Ovary (tissue), 7 donors: ENCODE measurements at regions not wholly inside any gene's neighbourhood (a gene's known extent, or its start where the extent isn't known, plus 50 kb on each side); places are given as distances from the start of the nearest gene placed in this dataset.

Experiments used
- DNase-seq, 5 donors: peaks; one replicate each; pipeline ENCODE4 v3.0.0-alpha.2; 2019 to 2020
- H3K27ac ChIP-seq, 2 donors: fragments of 200-600 bp; one replicate each; pipeline versions ENCODE4 v1.5.1 to v1.8.0; 2019 to 2022
- H3K27me3 ChIP-seq: fragments of 200-600 bp; one replicate; pipeline ENCODE4 v1.8.0; 2022
- H3K36me3 ChIP-seq: fragments of 200-600 bp; sonication (generic); one replicate; pipeline ENCODE4 v1.5.1; 2019
- H3K4me1 ChIP-seq: one replicate; pipeline ENCODE4 v1.8.1; 2013; ENCODE audit warnings: mild to moderate bottlenecking, moderate library complexity; ENCODE audit not compliant: insufficient read depth
- H3K4me3 ChIP-seq: fragments of 200-600 bp; sonication (generic); one replicate; pipeline ENCODE4 v1.5.1; 2017
- H3K9me3 ChIP-seq, 2 donors: fragments of 200-600 bp in 1 of 2; sonication (generic) in 1 of 2; one replicate each; pipeline versions ENCODE4 v1.5.1 to v1.8.1; 2013 to 2019; ENCODE audit warnings: mild to moderate bottlenecking in 1 of 2, moderate library complexity in 1 of 2
- EP300 ChIP-seq: sonication (generic); formaldehyde crosslinking; IDR thresholded peaks from one replicate; pipeline ENCODE4 v1.6.1; 2017; ENCODE audit warnings: antibody characterized with exemption
- POLR2A ChIP-seq: fragments of 450-650 bp; IDR thresholded peaks from one replicate; pipeline ENCODE4 v1.6.1; 2017; ENCODE audit warnings: antibody characterized with exemption, mild to moderate bottlenecking, moderate library complexity
- WGBS, 3 donors: extraction: QIAGEN DNeasy Blood & Tissue Kit in 1 of 3; methylation state at CpG; one replicate each; pipeline versions ENCODE4 v1.1.5 to v1.1.7; 2013 to 2017; 5-methylcytosine and 5-hydroxymethylcytosine counted together
- intact Hi-C, 4 donors: fragments of 100-400 bp; cut with DNase I; formaldehyde crosslinking; loops; one replicate each; pipeline versions ENCODE4 v1.11.0 to v1.15.1; 2022 to 2023
- TF ChIP-seq, protein P1 (sequence below), 3 donors: fragments of 450-650 bp in 2 of 3; fragments of 200-600 bp in 1 of 3; IDR thresholded peaks; one replicate each; pipeline versions ENCODE4 v1.5.1 to v1.8.0; 2016 to 2022; ENCODE audit warnings: antibody characterized with exemption in 3 of 3, mild to moderate bottlenecking in 1 of 3
- donor health status: DM: no; HTN: no; CAD: no; lungs with moderate emphysema.
- donor health status: DM: no; HTN: no; CAD: no.
- donor health status: Bipolar disorder and iron deficiency.
- donor health status: DM: no; HTN: no; CAD: no.
- donor health status: DM: yes; HTN: yes; CAD: no.

- H3K9me3 ChIP-seq = no peaks in the 10 kb centered on the region
- no peaks in the 10 kb centered on the region for H3K27me3 ChIP-seq
- no peaks in the 10 kb centered on the region for H3K36me3 ChIP-seq
- H3K4me1 ChIP-seq = no peaks in the 10 kb centered on the region
- no peak for DNase-seq
- H3K27ac ChIP-seq = no peak overlapping the region
- no peak overlapping the region for H3K4me3 ChIP-seq
- TF ChIP-seq, protein P1, sequence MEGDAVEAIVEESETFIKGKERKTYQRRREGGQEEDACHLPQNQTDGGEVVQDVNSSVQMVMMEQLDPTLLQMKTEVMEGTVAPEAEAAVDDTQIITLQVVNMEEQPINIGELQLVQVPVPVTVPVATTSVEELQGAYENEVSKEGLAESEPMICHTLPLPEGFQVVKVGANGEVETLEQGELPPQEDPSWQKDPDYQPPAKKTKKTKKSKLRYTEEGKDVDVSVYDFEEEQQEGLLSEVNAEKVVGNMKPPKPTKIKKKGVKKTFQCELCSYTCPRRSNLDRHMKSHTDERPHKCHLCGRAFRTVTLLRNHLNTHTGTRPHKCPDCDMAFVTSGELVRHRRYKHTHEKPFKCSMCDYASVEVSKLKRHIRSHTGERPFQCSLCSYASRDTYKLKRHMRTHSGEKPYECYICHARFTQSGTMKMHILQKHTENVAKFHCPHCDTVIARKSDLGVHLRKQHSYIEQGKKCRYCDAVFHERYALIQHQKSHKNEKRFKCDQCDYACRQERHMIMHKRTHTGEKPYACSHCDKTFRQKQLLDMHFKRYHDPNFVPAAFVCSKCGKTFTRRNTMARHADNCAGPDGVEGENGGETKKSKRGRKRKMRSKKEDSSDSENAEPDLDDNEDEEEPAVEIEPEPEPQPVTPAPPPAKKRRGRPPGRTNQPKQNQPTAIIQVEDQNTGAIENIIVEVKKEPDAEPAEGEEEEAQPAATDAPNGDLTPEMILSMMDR (IDR thresholded peaks at IDR 0.05) = no peak
- TF ChIP-seq EP300 = no peak
- no peak for TF ChIP-seq POLR2A
- intact Hi-C loops = no loop called here
- WGBS, 3 donors = 73 to 77% (median 74%) methylated on average over 8 of the region's 8 CpGs
Observed at GRCh38 chr10:47078393-47079203, 167.4 kb downstream of the PTPN20 start.

DNA sequence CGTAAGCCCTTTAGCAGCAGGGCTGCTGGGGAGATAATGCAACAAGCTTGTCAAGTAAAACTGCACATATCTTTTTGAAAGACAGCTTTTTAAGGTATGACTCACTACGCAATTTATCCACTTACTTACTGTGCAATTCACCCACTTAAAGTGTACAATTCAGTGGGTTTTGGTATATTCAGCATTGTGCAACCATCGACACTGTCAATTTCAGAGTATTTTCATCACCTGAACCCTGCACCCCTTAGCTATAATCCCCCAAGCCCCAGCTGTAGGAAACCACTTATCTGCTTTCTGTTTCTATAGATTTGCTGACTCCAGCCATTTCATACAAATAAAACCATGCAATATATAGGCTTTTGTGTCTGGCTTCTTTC, 168.0 kb downstream of the PTPN20 start:
- TF ChIP-seq, protein P1 (IDR thresholded peaks at IDR 0.05) = no peak
- TF ChIP-seq POLR2A = no peak
- no peak for TF ChIP-seq EP300
- H3K4me1 ChIP-seq = no peaks in the 10 kb centered on the region
- DNase-seq = no peak
- H3K27me3 ChIP-seq = no peaks in the 10 kb centered on the region
- no peak overlapping the region for H3K4me3 ChIP-seq
- H3K27ac ChIP-seq = no peak overlapping the region
- intact Hi-C loops = no loop called here
- no peaks in the 10 kb centered on the region for H3K9me3 ChIP-seq
- WGBS, 3 donors = 74 to 83% (median 78%) methylated on average over 3 of the region's 3 CpGs
- no peaks in the 10 kb centered on the region for H3K36me3 ChIP-seq

DNA sequence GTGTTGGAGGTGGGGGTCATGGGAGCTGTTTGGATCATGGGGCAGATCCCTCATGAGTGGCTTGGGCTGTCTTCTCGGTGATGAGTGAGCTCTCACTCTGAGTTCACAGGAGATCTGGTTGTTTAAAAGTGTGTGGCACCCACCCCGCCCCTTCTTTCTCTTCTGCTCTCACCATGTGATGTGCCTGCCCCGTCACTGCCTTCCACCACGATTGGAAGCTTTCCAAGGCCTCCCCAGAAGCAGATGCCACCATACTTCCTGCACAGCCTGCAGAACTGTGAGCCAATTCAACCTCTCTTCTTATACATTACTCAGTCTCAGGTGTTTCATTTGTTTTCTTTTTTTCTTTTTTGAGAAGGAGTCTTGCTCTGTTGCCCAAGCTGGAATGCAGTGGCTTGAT, 170.0 kb downstream of the PTPN20 start:
- intact Hi-C loops = no loop called here
- Histone ChIP-seq H3K4me1 (no peaks in the 10 kb centered on the region), H3K4me3 (no peak overlapping the region), H3K9me3 (no peaks in the 10 kb centered on the region), H3K27me3 (no peaks in the 10 kb centered on the region), H3K27ac (no peak overlapping the region), H3K36me3 (no peaks in the 10 kb centered on the region)
- DNase-seq = no peak
- 71 to 84% (median 78%) methylated on average over 4 of the region's 4 CpGs for WGBS, 3 donors
- no peak for TF ChIP-seq EP300
- TF ChIP-seq, protein P1 (IDR thresholded peaks at IDR 0.05) = no peak
- no peak for TF ChIP-seq POLR2A

- WGBS, 3 donors = 79 to 88% (median 84%) methylated on average over 12 of the region's 12 CpGs
- H3K27me3 ChIP-seq = no peaks in the 10 kb centered on the region
- DNase-seq = no peak
- H3K4me3 ChIP-seq = no peak overlapping the region
- no peaks in the 10 kb centered on the region for H3K4me1 ChIP-seq
- intact Hi-C loops = no loop called here
- no peak overlapping the region for H3K27ac ChIP-seq
- H3K36me3 ChIP-seq = no peaks in the 10 kb centered on the region
- TF ChIP-seq EP300 = no peak
- TF ChIP-seq, protein P1 (IDR thresholded peaks at IDR 0.05) = no peak
- no peak for TF ChIP-seq POLR2A
- H3K9me3 ChIP-seq = no peaks in the 10 kb centered on the region
Observed at GRCh38 chr10:47082055-47082784, 171.0 kb downstream of the PTPN20 start.
